GM12865 (cell line): ENCODE measurements at regions not wholly inside any gene's neighbourhood (a gene's known extent, or its start where the extent isn't known, plus 50 kb on each side); places are given as distances from the start of the nearest gene placed in this dataset.

ENCODE experiments used
- DNase-seq: peaks from one replicate; pipeline ENCODE4 v3.0.0; 2010; ENCODE audit warnings: low read depth
- H3K4me3 ChIP-seq: 2 replicates; pipeline ENCODE4 v1.5.1; 2011; ENCODE audit warnings: mild to moderate bottlenecking, low read depth, low read length, control low read depth
- TF ChIP-seq, protein P1 (sequence below): IDR thresholded peaks from 2 replicates; pipeline ENCODE4 v1.5.1; 2011; ENCODE audit warnings: low read length, control low read depth, low read depth, inconsistent platforms; ENCODE audit not compliant: insufficient read depth; ENCODE audit errors: missing control alignments

DNA sequence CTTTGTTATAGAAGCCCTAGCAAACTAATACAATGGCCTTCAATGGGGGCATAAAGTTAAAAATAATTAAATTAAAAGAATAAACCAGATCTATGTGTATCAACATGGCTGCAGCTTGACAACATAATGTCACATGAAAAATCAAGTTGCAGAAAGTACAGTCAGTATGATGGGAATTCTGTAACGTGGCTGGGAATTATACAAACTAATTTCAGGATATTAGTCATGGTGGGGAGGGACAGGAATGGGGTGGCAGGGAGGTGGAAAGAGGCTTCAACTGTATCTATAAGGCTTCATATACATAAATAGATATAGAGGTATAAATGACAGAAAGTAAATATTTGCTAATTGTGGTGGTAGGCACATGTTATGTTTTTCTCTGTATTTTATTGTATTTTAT lies 107.1 kb downstream of the UNC5CL start:
- H3K4me3 ChIP-seq: no peak overlapping the region
- TF ChIP-seq, protein P1, sequence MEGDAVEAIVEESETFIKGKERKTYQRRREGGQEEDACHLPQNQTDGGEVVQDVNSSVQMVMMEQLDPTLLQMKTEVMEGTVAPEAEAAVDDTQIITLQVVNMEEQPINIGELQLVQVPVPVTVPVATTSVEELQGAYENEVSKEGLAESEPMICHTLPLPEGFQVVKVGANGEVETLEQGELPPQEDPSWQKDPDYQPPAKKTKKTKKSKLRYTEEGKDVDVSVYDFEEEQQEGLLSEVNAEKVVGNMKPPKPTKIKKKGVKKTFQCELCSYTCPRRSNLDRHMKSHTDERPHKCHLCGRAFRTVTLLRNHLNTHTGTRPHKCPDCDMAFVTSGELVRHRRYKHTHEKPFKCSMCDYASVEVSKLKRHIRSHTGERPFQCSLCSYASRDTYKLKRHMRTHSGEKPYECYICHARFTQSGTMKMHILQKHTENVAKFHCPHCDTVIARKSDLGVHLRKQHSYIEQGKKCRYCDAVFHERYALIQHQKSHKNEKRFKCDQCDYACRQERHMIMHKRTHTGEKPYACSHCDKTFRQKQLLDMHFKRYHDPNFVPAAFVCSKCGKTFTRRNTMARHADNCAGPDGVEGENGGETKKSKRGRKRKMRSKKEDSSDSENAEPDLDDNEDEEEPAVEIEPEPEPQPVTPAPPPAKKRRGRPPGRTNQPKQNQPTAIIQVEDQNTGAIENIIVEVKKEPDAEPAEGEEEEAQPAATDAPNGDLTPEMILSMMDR: no peak
- no peak for DNase-seq

DNA sequence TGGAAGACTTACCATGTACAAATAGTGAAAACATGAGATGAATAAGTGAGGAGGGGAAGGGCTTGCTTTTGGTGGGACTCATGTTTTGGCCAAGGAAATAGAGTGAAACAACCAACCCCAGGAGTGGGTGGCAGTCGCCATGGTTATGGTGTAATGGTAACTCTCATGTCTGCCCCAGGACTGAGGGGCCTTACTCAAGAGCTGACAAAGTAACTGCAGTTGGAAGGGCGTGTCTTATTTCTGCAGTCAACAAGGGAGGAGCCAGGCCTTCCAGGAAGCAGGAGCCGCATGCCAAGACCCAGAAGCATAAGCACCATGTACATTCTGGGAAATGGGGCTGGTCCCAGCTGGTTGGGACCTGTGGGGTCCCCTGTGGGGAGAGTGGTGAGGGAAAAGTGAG lies 108.5 kb downstream of the UNC5CL start:
- no peak overlapping the region for H3K4me3 ChIP-seq
- DNase-seq: no peak
- TF ChIP-seq, protein P1: no peak

DNA sequence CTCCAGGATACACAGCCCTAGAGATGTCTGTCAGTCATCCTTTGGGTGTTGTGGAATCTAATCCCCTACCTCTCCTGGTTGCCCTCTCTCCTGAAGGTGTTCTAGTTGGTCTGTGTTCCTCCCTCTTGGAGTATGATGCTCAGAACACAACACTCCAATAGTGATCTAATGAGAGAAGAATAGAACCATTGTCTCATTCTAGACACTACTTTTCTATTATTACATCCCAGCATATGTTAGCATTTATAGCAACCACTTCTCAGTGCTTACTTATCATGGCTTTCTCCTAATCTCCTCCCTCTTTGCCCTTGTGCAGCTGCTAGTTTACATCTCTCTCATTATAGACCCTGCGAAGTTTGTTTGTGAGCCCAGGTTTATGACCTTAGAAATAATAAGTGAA lies 109.0 kb downstream of the UNC5CL start:
- no peak for DNase-seq
- TF ChIP-seq, protein P1: no peak
- no peak overlapping the region for H3K4me3 ChIP-seq

DNA sequence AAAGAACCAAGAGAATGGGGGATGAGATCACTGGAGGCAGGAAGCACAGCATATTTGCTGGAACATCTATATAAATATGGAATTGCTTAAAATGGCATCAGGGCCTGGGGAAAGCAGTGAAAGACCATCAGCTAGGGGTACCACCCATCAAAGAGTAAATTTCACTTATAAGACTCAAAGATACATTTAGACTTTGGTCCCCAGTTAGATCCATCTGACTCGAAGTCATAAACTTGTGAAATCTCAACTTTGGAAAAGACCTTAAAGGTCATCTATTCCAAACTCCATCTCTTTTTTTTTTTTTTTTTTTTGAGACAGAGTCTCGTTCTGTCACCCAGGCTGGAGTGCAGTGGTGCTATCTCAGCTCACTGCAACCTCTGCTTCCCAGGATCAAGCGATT lies 109.8 kb downstream of the UNC5CL start:
- no peak overlapping the region for H3K4me3 ChIP-seq
- TF ChIP-seq, protein P1: no peak
- no peak for DNase-seq

DNA sequence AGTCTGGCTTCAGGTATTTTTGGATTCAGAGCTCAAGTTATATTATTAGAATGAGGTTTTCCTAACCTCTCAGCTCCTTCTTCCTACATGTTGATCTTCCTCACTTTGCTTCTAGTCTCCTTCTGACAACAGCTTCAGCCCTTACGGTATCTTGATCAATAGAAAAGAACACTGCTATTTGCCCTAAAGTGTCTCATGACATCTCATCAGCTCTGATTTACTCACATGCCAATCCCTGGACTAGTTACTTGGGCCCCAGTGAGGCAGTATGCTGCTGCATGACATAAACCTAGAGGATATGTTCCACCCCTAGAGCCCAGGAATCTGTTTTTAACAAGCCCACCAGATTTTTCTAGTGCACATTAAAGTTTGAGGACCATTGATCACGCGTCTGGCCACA lies 110.3 kb downstream of the UNC5CL start:
- TF ChIP-seq, protein P1: no peak
- DNase-seq: no peak
- H3K4me3 ChIP-seq: no peak overlapping the region

DNA sequence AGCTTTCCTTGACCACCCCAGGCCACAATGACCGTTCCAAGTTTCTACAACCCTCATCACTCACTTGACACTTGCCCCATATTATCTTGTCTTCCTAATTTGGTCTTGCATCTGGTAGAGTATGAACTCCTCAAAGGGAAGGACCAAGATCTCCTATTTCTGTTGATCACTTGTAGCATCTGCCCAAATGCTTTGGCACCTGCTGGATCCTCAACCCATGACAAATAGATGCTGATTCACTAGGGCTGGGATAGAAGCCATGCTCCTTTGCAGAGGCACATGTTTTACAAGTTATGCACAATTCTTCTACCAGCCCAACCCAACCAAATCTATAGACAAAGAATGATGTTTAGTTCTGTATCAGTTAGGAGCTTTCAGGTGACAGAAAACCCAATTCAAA lies 110.7 kb downstream of the UNC5CL start:
- TF ChIP-seq, protein P1: no peak
- DNase-seq: no peak
- no peak overlapping the region for H3K4me3 ChIP-seq

DNA sequence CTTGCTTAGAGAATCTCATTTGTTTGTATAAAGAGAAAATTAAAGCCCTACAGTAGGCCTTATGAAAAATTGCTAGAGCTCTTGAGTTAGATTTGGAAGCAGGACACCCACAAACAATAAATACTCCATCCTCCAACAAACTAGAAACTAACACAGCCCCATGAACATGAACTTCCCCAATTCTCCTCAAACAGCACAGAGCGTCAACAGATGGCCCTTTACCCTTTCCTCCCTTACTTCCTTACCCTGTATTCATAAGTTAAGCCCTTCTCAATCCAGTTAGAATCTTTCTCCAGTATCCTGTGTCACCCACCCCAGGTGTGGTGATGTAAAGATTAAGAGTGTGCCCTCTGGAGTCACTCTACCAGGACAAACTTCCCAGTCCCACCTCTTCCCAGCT lies 113.7 kb downstream of the UNC5CL start:
- no peak overlapping the region for H3K4me3 ChIP-seq
- TF ChIP-seq, protein P1: no peak
- no peak for DNase-seq
